Dermis blood vessel endothelial cell (primary cell): ENCODE measurements at regions not wholly inside any gene's neighbourhood (a gene's known extent, or its start where the extent isn't known, plus 50 kb on each side); places are given as distances from the start of the nearest gene placed in this dataset.
"Not testable (repeated sequence)": the region's sequence is repeated elsewhere in the genome, so short reads cannot be mapped to it uniquely, and the experiment has no call there.

ENCODE experiments used
- DNase-seq: peaks from one replicate; pipeline ENCODE4 v3.0.0; 2010

GRCh38 chr1:148263128-148263905 is 111.2 kb upstream of the NBPF11 start:
- DNase-seq, result peak; percentile 59

GRCh38 chr1:148261684-148262083 is 109.6 kb upstream of the NBPF11 start:
- DNase-seq, result not testable (repeated sequence)

- not testable (repeated sequence) for DNase-seq
These were observed 105.8 kb upstream of the NBPF11 start for GRCh38 chr1:148257886-148258285.

DNA sequence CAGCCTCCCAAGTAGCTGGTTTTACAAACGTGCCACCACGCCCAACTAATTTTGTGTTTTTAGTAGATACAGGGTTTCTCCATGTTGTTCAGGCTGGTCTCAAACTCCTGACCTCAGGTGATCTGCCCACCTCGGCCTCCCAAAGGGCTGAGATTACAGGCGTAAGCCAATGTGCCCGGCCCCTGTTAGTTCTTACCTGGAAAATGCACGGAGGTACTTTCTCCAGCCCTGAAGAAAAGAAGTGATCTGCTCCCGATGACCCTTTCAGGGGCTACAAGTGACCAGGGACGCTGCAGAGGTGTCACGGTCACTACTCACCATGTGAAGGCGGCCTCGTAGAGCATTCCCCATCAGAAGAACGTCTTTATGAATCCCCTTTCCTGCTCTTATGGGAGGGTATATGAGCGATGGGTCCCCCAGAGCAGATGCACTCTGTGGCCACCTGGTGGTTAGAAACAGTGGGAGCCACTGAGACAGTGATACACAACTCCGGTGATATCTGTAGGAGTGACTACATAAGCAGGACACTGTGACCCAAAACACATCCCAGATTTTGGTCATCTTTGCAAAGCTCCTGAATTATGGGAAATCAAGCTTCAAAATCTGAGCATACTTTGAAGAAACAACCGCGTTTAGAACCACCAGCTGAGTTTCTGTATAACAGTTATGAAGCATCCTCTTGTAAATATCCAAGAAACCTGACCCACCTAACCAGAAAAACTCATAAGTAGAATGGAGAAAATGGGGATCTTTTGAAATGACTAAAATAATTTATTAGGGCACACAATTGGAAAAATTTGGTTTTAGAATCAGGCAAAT is 102.7 kb upstream of the NBPF11 start:
- peak; percentile 13 for DNase-seq

DNA sequence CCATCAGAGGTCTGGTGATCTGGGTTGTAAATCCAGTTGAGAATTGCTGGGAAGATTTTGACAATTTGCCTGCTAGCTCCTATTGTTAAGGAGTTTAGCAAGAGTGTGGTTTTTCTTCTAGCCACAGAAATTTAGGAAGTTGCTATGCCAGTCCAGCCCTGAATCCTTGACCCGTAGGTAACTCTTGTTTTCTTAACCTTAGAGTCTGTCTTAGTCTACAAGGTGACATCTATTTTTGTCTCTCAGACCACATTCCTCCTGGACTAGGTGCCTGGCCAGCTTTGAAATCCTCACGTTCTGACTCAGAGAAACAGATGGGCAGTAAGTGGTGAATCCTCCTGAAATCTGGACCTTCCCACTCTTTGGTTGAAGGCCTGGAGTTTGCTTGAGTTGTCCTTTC is 101.7 kb upstream of the NBPF11 start:
- not testable (repeated sequence) for DNase-seq

GRCh38 chr1:148248798-148249197 is 96.7 kb upstream of the NBPF11 start:
- DNase-seq, result not testable (repeated sequence)

GRCh38 chr1:148246258-148246861 is 94.3 kb upstream of the NBPF11 start:
- DNase-seq, result not testable (repeated sequence)

DNA sequence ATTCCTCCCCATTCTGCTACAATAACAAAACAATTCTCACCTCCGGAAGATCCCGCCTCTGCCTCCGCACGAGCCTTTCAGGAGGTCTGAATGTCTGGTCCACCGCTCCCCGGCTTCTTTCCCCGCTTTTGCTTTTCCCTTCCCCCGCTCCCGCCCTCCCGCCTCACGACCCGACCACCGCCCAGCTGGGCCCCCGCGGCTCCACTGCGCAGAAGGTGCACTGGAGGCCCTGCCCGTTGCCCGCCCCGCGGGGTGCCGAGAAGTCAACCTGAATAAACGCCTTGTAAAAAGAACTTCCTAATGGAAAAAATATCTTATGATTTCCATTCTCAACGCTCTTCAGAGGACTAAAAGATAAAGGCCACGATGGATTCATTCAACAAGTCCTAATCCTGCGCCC is 93.8 kb upstream of the NBPF11 start:
- not testable (repeated sequence) for DNase-seq

- not testable (repeated sequence) for DNase-seq
These were observed 93.4 kb upstream of the NBPF11 start for GRCh38 chr1:148245443-148245842.

DNA sequence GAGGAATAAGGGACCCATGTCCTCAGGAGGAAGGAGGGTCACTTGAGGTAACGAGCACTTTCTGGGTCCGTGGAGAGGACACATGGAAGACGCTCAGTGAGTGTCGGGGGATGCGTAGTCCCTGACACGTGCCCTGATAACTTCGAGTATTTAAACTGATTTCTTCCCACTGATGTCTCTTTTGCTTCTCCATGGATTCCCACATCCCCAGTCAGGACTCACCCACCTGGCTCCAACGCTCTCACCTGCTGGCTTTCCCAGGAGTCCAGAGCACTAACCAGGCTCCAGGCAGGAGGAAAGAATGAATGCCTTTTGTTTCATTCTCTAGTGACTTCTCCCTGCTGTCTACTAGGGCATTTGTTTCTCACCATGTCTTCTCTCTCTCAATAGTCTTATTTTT is 81.2 kb upstream of the NBPF11 start:
- not testable (repeated sequence) for DNase-seq

DNA sequence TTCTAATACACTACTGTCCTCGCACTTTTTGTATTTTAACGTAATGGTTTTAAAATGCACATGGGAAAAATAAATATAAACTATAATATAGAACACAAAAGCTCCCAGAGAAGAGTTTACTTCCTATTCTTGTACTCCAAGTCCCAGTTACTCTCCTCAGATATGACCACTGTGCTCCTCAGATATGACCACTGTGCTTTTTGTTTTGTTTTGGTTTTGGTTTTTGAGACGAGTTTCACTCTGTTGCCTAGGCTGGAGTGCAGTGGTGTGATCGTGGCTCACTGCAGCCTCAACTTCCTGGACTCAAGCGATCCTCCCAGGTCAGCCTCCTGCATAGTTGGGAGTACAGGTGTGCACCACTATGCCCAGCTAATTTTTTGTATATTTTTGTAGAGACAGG is 76.8 kb upstream of the NBPF11 start:
- not testable (repeated sequence) for DNase-seq

DNA sequence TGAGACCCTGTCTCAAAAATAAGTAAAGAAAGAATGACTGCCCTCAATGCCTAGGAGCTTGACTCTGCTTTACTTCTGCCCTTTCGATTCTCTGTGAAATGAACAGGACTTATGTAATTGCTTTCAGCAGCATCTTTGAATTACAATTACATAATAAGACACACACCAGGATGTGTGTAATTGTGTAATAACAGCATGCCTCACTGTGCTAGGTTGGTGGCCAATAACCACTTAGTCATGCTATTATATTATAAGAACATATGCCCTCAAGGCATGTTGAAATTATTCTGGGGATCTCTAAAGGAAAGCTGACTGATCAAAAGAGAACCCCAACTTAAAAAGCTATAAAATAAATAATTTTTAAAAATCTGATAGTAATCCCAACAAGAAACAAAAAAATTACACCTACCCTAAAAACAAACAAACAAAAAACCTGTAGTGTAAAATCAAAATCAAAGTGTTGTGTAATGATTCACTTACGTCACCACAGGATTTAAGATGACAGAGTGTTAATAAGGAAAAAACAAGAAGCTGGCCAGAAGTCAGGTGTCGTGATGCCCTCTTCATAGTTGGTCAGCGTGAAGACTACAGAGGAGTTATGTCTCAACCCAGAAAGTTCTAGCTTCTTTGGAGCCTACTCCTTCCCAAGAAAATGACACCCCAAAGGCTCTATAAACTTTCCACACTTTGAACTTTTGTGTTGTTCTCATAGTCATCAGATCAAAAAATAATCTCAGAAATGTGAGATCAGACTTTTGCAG is 70.5 kb upstream of the NBPF11 start:
- not testable (repeated sequence) for DNase-seq

DNA sequence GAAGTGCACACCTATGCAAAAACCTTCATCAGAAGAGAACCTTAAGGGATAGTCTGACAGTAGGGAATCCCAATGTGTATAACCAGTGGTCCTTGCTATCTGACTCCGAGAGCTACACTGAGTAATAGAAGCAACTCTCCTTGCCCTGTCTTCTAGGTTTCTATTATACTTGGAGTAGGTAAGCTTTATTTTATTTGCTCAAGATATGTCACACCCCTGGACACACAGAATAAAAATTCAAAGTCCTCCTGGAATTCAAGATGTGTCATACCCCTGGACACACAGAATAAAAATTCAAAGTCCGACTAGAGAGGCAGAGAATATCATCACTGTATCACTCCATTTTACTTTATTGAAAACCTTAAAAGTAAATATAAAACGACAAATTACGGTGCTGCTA is 69.5 kb upstream of the NBPF11 start:
- not testable (repeated sequence) for DNase-seq

GRCh38 chr1:148219229-148219628 is 67.1 kb upstream of the NBPF11 start:
- not testable (repeated sequence) for DNase-seq

- not testable (repeated sequence) for DNase-seq
These were observed 59.1 kb upstream of the NBPF11 start for GRCh38 chr1:148211191-148211590.

DNA sequence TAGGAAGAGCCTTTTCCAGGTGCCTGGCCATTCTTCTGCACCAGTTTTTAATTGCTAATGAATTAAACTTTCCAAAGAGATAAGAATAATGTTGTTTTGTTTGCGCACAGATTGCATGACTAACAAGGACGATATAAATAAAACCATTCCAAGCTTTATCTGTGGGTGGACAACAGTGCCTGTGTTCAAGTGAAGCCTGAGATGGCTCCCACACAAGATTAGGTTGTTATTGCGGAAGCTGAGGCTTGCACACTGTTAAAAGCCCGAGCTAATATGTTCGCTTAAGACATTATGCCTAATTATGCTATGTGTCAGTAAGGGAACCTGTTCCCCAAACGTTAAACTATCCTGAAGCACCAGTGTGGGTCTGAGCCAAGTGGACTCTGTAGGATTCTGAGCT is 58.5 kb upstream of the NBPF11 start:
- DNase-seq, result not testable (repeated sequence)

- DNase-seq, result not testable (repeated sequence)
These were observed 58.1 kb upstream of the NBPF11 start for GRCh38 chr1:148210166-148210565.

GRCh38 chr1:148202013-148202412 is 49.9 kb upstream of the NBPF11 start:
- not testable (repeated sequence) for DNase-seq
